ENCODE measurements at regions not wholly inside any gene's neighbourhood (a gene's known extent, or its start where the extent isn't known, plus 50 kb on each side); places are given as distances from the start of the nearest gene placed in this dataset.

DNA sequence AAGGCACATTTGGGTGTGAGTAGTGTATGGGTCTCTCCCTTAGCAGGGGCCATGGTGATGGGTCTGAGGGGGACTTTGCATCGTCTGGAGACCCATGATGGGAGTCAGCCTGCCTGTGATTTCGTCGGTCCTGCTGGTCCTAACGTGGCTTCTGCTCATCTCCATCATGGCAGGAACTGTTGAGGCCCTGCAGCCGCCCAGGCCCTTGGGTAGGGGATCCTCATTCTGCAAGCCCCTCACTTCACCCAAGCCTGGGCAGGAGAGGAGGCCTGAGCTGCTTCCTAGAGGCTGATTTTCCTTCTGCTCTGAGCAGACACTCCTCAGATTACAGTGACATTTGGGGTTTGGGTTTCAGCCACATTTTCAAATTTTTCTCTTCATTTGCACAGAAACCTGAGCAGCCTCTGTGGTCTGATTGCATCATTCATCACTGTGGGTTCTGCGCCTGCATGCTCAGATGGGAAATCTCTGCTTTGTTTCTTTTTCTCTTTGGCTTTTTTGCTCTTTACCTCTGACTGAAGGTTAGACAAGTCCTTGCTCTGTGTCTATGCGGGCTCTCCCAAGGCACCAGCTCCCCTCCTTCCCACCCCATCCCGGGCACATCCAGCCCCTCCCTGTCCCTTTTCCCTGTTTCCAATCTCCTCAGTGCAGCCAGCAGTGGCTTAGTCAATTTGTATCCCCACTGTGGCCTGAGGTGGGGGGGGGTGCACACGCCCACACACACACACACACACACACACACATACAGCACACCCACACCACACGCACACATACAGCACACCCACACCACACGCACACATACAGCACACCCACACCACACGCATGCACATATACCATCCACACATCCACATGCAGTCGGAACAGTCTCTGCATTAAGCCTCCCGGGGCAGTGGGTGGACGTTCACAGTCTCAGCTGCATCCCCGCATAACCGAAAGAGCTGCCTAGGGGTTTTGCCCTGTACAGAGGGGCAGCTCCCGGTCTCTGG, 305.4 kb upstream of the HS6ST1 start:
- DNase-seq = no peak
- TF ChIP-seq, protein P1, sequence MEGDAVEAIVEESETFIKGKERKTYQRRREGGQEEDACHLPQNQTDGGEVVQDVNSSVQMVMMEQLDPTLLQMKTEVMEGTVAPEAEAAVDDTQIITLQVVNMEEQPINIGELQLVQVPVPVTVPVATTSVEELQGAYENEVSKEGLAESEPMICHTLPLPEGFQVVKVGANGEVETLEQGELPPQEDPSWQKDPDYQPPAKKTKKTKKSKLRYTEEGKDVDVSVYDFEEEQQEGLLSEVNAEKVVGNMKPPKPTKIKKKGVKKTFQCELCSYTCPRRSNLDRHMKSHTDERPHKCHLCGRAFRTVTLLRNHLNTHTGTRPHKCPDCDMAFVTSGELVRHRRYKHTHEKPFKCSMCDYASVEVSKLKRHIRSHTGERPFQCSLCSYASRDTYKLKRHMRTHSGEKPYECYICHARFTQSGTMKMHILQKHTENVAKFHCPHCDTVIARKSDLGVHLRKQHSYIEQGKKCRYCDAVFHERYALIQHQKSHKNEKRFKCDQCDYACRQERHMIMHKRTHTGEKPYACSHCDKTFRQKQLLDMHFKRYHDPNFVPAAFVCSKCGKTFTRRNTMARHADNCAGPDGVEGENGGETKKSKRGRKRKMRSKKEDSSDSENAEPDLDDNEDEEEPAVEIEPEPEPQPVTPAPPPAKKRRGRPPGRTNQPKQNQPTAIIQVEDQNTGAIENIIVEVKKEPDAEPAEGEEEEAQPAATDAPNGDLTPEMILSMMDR (IDR thresholded peaks at IDR 0.05; ENCODE audit: low read depth, low read length) = no peak
- no peaks in the 10 kb centered on the region for H3K4me1 ChIP-seq
- H3K27me3 ChIP-seq = no peaks in the 10 kb centered on the region
- H3K36me3 ChIP-seq = no peaks in the 10 kb centered on the region
- no peaks in the 10 kb centered on the region for H3K9me3 ChIP-seq
- H3K4me3 ChIP-seq (ENCODE audit: low read depth, low read length) = no peak overlapping the region

- Histone ChIP-seq H3K4me3 (ENCODE audit: low read depth, low read length) (no peak overlapping the region), H3K27me3 (no peaks in the 10 kb centered on the region), H3K9me3 (no peaks in the 10 kb centered on the region), H3K4me1 (no peaks in the 10 kb centered on the region), H3K36me3 (no peaks in the 10 kb centered on the region)
- TF ChIP-seq, protein P1 (IDR thresholded peaks at IDR 0.05; ENCODE audit: low read depth, low read length) = no peak
- DNase-seq = no peak
Measured at GRCh38 chr2:128624956-128625355, 306.3 kb upstream of the HS6ST1 start.

- no peak for DNase-seq
- Histone ChIP-seq H3K9me3 (no peaks in the 10 kb centered on the region), H3K4me3 (ENCODE audit: low read depth, low read length) (no peak overlapping the region), H3K4me1 (no peaks in the 10 kb centered on the region), H3K27me3 (no peaks in the 10 kb centered on the region), H3K36me3 (no peaks in the 10 kb centered on the region)
- TF ChIP-seq, protein P1 (IDR thresholded peaks at IDR 0.05; ENCODE audit: low read depth, low read length) = no peak
Measured at GRCh38 chr2:128625421-128625820, 306.8 kb upstream of the HS6ST1 start.

DNA sequence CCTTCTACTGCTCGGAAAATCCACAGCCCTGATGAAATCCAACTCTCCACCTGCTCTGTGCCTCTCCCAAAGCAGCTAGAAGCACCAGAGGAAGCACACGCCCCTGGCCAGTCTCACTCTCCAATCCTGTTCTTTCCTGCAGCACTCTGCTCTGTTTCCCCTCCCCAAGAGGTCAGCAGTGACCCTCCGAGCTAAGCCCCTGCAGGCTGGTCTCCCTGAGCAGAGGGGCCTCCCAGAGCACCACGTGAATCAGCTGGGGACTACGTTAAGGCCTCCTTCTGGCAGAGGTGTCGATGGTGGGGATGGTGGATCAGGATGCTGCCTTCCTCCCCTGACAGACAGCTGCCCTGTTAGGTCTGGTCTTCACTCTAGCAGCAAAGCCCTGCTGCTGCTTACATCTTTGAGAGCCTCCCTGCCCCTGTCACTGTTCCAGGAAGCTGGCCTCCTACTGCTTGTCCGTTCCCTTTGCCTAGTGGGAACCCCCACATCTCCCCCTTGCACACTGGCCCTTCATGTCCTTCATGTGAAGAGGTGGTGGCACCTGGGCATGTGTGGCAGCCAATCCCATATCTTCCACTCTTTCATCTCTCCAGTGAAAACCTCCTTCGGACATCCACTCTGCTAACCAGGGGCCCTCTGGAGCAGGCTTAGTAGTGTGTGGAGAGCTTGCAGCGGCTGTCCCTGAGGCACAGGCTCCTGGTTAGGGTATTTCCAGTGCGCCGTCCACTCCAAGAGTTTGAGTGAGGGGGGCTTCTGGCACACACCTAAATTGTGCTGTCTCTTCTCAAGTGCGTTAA, 307.5 kb upstream of the HS6ST1 start:
- Histone ChIP-seq H3K9me3 (no peaks in the 10 kb centered on the region), H3K4me3 (ENCODE audit: low read depth, low read length) (no peak overlapping the region)
- DNase-seq = no peak

GRCh38 chr2:128626760-128627511, 308.3 kb upstream of the HS6ST1 start:
- H3K4me3 ChIP-seq (ENCODE audit: low read depth, low read length) = no peak overlapping the region
- no peaks in the 10 kb centered on the region for H3K9me3 ChIP-seq
- no peaks in the 10 kb centered on the region for H3K4me1 ChIP-seq
- H3K27me3 ChIP-seq = no peaks in the 10 kb centered on the region
- H3K36me3 ChIP-seq = no peaks in the 10 kb centered on the region
- TF ChIP-seq, protein P1 (IDR thresholded peaks at IDR 0.05; ENCODE audit: low read depth, low read length) = no peak
- no peak for DNase-seq

More for the DNA sequence above, 307.5 kb upstream of the HS6ST1 start:
- no peaks in the 10 kb centered on the region for H3K27me3 ChIP-seq
- H3K36me3 ChIP-seq = no peaks in the 10 kb centered on the region
- TF ChIP-seq, protein P1 (IDR thresholded peaks at IDR 0.05; ENCODE audit: low read depth, low read length) = no peak
- H3K4me1 ChIP-seq = no peaks in the 10 kb centered on the region
